HG03280 (cell line): ENCODE measurements at regions not wholly inside any gene's neighbourhood (a gene's known extent, or its start where the extent isn't known, plus 50 kb on each side); places are given as distances from the start of the nearest gene placed in this dataset.

Experiments used
- ATAC-seq: cut with Tn5 transposase; IDR thresholded peaks from one replicate; pipeline ENCODE4 v1.9.1; 2021; ENCODE audit warnings: mild to moderate bottlenecking, moderate library complexity; ENCODE audit not compliant: unreplicated experiment

GRCh38 chr14:58697930-58698642 lies 60.3 kb downstream of the DACT1 start:
- ATAC-seq, result no peak

- no peak for ATAC-seq
Observed at GRCh38 chr14:58699681-58700205, 62.0 kb downstream of the DACT1 start.

GRCh38 chr14:58701156-58701555 lies 63.4 kb downstream of the DACT1 start:
- no peak for ATAC-seq

GRCh38 chr14:58701604-58702003 lies 63.8 kb downstream of the DACT1 start:
- ATAC-seq, result no peak

- no peak for ATAC-seq
Observed at GRCh38 chr14:58702441-58703160, 64.8 kb downstream of the DACT1 start.

GRCh38 chr14:58703161-58703506 lies 65.4 kb downstream of the DACT1 start:
- no peak for ATAC-seq

GRCh38 chr14:58705066-58705465 lies 67.3 kb downstream of the DACT1 start:
- no peak for ATAC-seq

GRCh38 chr14:58707949-58708348 lies 70.2 kb downstream of the DACT1 start:
- ATAC-seq, result no peak

GRCh38 chr14:58709949-58710348 lies 72.2 kb downstream of the DACT1 start:
- no peak for ATAC-seq

- ATAC-seq, result no peak
Observed at GRCh38 chr14:58711382-58711781, 73.6 kb downstream of the DACT1 start.

- ATAC-seq, result no peak
Observed at GRCh38 chr14:58712357-58712756, 74.6 kb downstream of the DACT1 start.

- ATAC-seq, result no peak
Observed at GRCh38 chr14:58713677-58714076, 75.9 kb downstream of the DACT1 start.

- ATAC-seq, result no peak
Observed at GRCh38 chr14:58716706-58717105, 78.9 kb downstream of the DACT1 start.

- no peak for ATAC-seq
Observed at GRCh38 chr14:58717211-58717610, 79.4 kb downstream of the DACT1 start.

- no peak for ATAC-seq
Observed at GRCh38 chr14:58717813-58718212, 80.1 kb downstream of the DACT1 start.

GRCh38 chr14:58718226-58719205 lies 80.8 kb downstream of the DACT1 start:
- ATAC-seq, result no peak

GRCh38 chr14:58721723-58722122 lies 84.0 kb downstream of the DACT1 start:
- no peak for ATAC-seq

- no peak for ATAC-seq
Observed at GRCh38 chr14:58722441-58722840, 84.7 kb downstream of the DACT1 start.

- no peak for ATAC-seq
Observed at GRCh38 chr14:58724206-58724605, 86.4 kb downstream of the DACT1 start.

- no peak for ATAC-seq
Observed at GRCh38 chr14:58724702-58725101, 86.9 kb downstream of the DACT1 start.

- no peak for ATAC-seq
Observed at GRCh38 chr14:58725226-58725625, 87.5 kb downstream of the DACT1 start.
